GM12873 (cell line): ENCODE measurements at regions not wholly inside any gene's neighbourhood (a gene's known extent, or its start where the extent isn't known, plus 50 kb on each side); places are given as distances from the start of the nearest gene placed in this dataset.

ENCODE experiments used
- TF ChIP-seq, protein P1 (sequence below): IDR thresholded peaks from 2 replicates; pipeline ENCODE4 v1.5.1; 2012; ENCODE audit warnings: low read depth, mild to moderate bottlenecking, moderate library complexity, low read length, control low read depth; ENCODE audit not compliant: insufficient read depth; ENCODE audit errors: missing control alignments

GRCh38 chr3:106710596-106710995 is 666.6 kb upstream of the CCDC54 start:
- TF ChIP-seq, protein P1, sequence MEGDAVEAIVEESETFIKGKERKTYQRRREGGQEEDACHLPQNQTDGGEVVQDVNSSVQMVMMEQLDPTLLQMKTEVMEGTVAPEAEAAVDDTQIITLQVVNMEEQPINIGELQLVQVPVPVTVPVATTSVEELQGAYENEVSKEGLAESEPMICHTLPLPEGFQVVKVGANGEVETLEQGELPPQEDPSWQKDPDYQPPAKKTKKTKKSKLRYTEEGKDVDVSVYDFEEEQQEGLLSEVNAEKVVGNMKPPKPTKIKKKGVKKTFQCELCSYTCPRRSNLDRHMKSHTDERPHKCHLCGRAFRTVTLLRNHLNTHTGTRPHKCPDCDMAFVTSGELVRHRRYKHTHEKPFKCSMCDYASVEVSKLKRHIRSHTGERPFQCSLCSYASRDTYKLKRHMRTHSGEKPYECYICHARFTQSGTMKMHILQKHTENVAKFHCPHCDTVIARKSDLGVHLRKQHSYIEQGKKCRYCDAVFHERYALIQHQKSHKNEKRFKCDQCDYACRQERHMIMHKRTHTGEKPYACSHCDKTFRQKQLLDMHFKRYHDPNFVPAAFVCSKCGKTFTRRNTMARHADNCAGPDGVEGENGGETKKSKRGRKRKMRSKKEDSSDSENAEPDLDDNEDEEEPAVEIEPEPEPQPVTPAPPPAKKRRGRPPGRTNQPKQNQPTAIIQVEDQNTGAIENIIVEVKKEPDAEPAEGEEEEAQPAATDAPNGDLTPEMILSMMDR = no peak

GRCh38 chr3:106711650-106712049 is 665.6 kb upstream of the CCDC54 start:
- TF ChIP-seq, protein P1 = no peak

GRCh38 chr3:106714400-106714799 is 662.8 kb upstream of the CCDC54 start:
- TF ChIP-seq, protein P1 = no peak

DNA sequence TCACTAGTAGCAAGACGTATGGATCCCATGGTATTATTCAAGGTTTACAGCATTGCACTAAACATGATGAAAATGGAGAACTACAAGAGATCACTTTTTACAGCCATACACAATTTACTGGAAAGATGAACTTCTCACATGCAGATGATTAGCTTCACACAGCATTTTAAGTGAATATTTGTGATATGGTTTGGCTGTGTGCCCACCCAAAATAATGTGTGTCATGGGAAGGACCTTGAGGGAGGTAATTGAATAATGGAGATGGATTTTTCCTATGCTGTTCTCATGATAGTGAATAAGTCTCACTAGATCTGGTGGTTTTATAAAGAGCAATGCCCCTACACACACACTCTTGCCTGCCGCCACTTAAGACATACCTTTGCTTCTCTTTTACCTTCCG is 662.0 kb upstream of the CCDC54 start:
- TF ChIP-seq, protein P1 = no peak

DNA sequence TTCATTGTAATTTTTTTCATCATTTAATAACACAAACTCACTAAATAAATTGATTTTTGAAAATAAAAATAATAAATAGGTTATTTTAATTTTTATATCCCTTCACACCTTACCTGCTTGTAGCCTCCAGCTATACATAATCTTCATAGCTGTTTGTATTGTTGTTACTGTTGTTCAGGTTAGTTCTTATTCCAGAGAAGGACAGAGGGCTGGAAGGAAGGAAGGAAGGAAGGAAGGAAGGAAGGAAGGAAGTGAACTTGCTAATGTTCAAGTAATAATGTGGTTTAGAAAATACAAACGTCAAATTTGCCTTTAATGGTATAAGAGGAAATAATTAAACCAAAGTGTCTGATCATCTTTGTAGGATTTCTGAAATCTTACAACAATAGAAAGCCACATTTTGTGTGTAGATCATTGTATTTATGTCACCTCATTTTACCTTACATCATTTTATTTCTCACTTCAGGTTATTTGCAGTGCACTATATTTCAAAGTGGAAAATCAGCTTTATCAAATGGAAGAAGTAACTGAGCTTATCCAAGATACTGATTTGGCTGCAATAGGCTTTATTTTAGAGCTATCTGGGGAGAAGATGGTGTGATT is 660.0 kb upstream of the CCDC54 start:
- TF ChIP-seq, protein P1 = no peak

DNA sequence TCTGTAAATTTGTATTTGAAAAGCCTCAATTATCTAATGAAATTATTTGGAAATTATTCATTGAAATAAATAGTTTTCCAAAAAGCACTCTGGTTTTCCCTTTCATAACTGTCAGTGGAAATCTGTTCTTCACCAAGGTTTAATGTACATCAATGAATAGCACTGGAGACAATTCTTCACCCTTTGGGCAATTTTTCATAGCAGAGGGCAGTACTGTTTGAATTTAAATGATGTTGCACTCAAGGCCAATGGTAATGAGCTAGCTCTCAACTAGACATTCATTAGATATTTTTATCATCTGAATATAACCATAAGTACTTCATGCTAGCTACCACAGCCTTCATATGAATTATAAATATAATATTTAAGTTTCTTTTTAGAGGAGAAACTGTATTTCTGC is 658.2 kb upstream of the CCDC54 start:
- TF ChIP-seq, protein P1 = no peak

DNA sequence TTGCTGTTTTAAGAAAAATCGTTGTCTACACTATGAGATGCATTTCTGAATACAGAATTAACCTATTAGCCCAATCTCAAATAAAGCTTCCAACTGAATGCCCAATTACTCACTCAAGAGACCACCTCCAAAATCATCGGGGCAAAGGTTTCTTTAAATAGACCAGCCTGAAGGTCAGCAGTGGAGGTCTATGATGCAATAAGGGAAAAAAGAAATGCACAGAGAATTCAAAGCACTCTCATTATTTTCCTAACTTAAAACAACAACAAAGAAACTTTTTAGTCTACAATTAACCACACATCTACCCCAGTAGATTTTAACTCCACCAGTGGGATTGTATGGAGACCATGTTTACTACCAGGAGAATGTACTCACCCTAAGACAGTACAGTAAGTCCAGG is 657.7 kb upstream of the CCDC54 start:
- TF ChIP-seq, protein P1 = no peak

GRCh38 chr3:106720510-106720909 is 656.7 kb upstream of the CCDC54 start:
- TF ChIP-seq, protein P1 = no peak
